ENCODE measurements at regions not wholly inside any gene's neighbourhood (a gene's known extent, or its start where the extent isn't known, plus 50 kb on each side); places are given as distances from the start of the nearest gene placed in this dataset.

DNA sequence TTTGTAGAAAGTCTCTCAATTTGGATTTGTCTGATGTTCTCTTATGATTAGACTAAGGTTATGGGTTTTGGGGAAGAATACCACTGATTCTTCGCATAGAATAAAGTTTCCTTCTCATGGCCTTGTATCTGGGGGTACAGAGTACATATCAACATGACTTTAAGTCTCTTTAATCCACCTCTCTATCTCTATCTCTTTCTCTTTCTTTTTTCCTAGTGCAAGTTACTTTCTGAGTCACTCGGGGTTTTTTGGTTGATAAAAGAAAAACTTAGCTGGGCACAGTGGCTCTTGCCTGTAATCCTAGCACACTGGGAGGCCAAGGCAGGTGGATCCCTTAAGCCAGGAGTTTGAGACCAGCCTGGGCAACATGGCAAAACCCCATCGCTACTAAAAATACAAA lies 100.1 kb upstream of the MAP4K3 start:
- DNase-seq (ENCODE audit: low spot score) = no peak

DNA sequence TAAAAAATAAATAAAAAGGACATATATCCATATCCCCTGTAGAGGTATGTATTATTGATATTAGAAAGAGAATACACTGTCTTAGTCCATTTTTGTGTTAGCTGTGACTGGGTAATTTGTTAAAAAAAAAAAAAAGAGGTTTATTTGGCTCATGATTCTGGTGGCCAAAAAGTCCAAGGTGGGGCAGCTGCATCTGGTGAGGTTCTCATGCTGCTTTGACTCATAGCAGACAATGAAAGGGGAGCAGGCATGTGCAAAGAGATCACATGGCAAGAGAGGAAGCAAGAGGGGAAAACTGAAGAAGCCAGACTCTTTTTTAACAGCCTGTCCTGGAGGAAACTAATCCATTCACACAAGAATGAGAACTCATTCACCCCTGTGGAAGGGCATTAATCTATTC lies 101.6 kb upstream of the MAP4K3 start:
- DNase-seq (ENCODE audit: low spot score) = no peak

DNA sequence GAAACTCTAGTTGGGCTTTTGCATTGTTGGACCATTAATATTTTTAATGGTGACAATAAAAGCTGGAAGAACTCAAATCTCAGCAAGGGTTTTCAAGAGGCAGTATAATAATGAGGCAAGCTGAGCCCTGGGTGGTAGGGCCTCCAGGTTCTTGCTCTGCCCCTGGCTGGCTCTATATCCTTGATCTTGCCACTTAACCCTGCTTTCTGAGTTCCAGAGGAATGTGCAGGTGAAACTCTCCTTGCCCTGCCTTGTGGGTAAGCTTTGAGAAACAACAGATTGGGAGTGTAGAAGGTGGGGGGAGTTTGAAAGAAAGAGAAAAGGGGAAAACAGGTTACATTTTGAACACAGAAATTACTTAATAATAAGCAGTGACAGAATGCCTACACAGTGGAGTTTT lies 103.3 kb upstream of the MAP4K3 start:
- DNase-seq (ENCODE audit: low spot score) = no peak

DNA sequence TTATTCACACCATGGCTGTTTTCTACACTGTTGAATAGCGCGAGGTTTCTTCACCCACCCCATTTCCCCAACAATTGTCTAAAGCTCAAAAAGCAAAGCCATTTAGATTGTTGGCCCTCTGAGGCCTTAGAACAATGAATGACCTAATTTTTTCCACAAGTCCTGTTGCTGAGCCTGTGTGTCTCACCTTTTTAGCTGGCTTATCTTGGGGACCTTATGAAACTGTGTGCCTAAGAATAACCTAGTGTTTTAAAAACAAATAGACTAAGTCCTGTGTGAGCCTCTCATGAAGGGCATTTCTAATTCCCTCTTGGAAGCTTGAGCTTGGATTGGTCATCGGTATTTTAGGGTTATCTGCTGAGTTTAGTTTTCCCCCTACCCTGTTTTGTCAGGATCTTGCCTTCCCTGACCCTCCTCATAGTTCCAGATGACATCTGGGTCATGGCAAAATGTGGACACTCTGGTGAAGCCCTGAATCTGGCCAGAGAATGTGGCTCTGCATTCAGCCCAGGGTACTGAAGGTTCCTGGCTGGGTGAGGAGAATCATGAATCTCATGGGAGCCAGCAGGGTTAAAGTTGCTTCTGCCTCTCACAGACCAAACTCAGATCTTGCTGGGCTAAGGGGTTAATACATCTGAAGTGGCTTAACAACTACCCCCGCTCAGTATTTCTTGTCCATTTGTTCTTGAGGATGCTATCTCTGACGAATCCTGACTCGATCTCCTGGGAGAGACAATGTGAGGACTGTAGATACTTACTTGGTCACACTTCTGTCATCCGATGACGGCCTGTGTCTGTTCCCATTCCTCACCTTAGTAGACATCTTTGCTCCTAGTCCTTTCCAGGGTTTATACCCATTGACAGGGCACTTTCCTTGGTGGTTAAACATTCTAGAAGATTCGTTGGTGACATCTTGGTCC lies 104.2 kb upstream of the MAP4K3 start:
- DNase-seq (ENCODE audit: low spot score) = no peak

DNA sequence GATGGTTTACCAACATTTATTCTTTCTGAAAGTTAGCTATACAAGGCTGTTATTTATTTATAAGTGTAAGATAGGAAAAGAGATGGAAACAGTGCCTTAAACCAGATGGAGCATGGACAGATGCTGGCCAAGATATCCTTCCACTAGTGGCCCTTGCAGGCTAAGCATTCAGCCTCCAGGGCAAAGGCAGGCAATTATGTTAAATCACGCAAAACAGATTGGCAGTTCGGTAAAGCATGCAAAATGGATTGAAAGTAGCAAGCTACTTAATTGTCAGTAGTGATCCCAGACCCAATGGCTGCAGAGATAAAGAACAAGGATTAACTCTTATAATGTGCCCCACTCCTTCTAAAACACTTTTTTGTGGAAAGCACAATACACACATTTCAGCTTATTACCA lies 105.4 kb upstream of the MAP4K3 start:
- DNase-seq (ENCODE audit: low spot score) = no peak

DNA sequence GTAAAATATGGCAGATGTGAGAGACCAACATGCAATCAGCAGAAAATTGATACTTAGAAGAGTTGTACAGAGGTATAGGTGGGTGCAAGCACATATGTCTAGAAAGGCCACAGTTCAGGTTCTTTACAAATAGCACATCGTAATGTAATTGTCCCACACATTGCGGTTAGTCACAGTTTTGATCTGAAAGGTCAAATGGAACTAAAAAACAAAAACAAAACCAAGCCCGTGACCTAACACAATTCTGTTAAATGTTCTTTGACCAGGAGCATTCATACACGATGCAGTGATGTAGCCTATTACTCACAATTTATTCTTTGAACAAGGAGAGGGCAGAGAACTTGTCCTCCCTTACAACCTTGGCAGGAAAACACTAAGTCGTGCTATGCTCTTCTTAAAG lies 108.9 kb upstream of the MAP4K3 start:
- DNase-seq (ENCODE audit: low spot score) = no peak

DNA sequence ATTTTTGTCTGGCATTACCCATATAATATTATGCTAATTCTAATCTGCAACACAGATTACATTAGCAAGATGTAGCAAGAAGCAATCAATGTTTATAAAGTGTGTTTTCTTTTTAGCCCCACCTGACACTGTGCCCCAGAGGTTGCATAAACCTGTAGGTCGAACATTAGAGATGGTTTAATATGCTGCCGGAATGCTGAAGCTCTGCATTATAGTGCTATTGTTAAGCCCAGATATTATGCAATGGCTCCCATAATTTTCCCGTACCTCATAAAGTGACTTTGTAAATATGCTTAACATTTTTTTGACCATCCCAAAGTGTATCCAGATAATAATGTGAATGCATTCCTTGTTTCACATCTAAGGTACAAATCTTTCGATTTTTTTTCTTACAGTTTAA lies 109.3 kb upstream of the MAP4K3 start:
- DNase-seq (ENCODE audit: low spot score) = no peak

DNA sequence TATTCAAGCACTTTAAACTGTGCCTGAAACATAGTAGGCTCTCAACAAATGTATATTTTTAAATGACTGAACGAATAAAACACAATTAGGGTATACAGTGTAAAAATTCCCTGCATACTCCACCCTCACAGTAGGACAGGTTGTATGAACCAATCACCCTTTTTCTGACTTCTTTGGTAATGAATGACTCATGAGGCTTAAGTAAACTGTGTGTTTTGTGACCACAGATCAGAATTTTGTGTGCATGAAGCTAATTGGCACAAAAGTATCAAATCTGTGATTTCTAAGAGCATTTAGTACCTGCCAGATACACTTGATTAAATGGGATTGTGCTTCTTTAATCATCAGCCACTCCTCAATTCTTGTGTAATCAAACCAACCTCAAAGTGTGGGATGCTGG lies 109.9 kb upstream of the MAP4K3 start:
- no peak for DNase-seq (ENCODE audit: low spot score)

DNA sequence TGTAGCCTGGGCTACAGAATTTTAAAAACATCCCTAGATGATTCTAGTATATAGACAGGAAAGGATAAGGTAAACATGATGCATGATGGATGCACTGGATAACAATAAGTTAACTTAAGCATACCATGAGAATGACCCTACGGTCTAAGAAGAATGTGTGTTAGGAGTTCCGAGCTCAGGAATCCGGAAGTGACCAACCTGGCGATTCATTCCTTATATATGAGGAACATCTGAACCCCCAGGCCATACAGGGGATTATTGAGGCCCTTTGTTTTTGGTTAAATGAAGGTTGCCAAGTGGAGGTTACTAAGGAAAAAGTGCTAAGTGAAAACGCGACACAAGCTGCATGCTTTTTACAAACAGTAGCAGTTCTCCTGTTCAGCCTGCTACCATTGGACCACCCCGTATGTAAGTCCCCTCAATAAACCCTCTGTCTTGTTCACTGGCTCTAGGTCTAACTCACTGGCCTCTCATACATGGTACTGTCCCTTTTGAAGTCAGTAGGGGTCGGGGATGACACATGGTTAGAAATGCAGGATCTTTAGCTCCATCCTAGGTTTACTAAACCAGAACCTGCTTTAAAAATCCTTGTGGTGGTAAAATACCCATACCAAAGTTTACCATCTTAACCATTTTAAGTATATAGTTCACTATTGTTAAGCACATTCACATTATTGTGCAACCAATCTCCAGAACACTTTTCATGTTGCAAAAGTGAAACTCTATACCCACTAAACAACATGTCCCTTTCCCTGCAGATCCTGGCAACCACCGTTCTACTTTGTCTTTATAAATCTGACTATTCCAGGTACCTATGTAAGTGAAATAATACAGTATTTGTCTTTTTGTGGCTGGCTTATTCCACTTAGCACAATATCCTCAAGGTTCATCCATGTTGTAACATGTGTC lies 111.0 kb upstream of the MAP4K3 start:
- no peak for DNase-seq (ENCODE audit: low spot score)

DNA sequence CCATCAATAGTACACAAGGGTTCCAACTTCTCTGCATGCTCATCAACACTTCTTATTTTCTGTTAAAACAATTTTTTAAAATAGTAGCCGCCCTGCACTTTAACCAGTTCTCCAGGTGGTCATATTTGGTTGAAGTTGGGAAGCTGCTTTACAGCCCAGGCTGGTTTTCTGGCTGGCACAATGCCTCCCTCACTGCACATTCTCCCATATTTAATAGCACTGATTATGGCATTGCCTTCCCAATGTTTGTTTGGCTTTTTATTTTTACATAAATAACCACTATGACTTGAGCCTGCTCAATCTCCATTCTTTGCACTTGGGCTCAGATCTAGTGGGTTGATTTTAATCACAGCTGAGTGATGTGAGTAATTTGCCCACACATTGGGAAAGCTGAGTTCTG lies 111.9 kb upstream of the MAP4K3 start:
- DNase-seq (ENCODE audit: low spot score) = no peak

DNA sequence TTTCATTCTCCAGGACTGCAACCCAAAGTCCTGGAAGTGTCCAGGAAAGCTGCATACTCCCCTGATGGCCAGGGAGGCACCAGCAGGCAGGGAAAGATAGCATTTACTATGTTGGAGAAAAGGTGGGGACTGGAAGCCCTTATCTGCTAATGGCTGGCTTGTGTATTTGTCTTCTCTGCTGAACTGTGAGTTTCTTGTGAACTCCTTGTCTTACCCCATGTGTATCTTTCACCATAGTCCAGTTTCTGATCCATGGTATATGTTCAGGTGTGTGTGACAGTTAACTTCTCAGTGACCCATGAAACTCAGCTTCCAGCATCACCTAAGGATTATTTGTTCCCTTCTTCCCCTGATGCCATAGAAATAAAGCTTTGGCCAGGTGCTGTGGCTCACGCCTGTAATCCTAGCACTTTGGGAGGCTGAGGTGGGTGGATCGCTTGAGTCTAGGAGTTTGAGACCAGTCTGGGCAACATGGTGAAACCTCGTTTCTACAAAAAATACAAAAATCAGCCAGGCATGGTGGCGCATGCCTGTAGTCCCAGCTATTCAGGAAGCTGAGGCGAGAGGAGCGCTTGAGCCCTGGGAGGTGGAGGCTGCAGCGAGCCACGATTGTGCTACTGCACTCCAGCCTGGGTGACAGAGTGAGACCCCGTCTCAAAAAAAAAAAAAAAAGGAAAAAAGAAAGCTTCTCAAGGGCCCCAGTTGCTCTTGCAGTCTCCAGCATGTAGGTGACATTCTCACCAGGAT lies 112.8 kb upstream of the MAP4K3 start:
- DNase-seq (ENCODE audit: low spot score) = no peak

DNA sequence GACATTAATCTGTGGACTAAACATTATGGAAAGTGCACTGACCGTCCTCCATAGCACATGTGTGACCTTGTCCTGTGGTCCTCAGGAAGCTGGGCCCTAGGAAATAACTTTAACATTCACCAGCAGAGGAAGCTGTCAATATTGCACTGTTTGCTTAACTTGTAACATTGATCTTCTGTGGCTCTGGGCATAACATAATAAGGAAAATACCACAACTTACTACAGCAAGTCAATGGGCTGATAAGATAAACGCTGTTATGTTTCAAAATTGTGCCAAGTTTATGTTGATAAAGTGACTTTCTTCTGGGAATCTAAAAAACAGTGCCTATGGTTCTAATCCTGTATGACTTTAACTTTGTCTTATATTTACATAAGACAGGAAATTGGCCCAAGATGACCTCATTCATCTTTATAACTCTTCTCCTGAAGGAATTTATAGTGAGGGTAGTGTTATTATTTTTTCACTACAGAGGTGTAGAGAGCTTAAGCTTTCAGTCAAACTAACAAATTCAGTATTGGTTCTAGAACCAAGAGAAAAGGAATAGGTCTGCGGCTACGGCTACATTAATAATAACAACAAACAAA lies 113.7 kb upstream of the MAP4K3 start:
- DNase-seq (ENCODE audit: low spot score) = no peak

DNA sequence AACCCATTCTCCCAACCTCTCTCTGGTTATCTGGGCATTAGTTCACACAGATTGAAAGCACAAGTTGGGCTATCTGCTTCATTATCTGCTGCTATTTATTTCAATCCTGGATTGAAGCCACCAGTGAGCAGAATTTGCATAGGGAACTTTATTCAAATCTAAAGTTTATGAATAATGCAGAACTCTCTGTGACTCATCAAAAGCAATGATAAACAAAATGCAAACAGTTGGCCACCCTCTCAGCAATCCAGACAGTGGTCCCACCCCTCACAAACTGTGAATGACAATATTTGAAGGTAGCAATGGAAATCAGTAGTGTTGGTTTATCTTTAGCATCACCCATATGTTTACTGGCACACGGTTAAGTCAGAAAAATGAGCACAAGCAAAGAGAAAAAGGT lies 106.8 kb upstream of the TMEM178A start:
- DNase-seq (ENCODE audit: low spot score) = no peak

DNA sequence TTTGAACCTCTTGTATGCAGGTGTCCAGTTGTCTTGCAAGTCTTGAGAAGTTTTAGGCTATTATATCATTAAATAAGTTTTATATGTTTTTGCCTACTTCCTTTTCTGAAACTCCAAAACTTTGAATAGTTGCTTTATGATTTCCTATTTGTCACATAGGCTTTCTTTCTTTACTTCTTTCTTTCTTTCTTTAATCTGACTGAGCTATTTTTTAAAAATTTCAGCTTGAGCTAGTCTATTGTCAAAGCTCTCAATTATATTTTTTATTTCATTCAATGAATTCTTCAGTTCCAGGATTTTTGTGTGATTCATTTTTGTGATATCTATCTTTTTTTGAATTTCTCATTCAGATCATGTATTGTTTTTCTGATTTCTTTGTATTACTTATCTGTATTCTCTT lies 102.1 kb upstream of the TMEM178A start:
- no peak for DNase-seq (ENCODE audit: low spot score)

DNA sequence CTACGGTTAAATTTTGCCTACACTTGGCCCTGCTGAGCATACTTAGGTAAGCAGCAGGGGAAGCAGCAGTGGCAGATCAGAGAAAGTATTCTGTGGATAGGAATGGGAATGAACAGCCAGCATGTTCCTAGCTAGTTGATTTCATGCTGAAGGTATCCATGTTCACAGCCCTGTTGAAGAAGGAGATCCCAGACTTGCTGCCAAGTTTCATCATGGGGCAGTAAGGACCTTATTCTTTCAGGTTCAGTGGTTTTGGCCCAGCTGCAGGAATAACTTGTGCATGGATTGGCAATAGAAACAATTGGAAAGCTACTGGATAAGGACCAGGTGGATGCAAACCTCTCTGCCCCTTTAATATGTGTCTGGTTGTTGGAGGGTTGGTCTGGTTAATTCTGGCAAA lies 98.2 kb upstream of the TMEM178A start:
- no peak for DNase-seq (ENCODE audit: low spot score)

DNA sequence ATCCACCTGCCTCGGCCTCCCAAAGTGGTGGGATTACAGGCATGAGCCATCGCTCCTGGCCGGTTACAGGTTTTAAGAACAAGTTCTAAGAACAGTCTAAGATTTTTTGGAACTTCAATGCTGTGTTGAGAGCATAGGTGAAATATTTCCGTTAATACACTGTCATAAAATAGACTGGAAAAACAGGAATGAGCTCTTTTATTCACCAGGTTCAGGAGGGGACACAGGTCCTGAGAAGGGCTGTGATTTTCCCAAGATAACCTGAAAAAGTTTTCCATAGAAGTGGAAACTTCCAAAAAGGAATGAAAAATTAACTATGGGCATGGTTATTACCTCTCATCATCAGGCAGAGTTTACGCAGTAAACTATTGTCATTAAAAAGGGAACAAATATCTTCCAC lies 97.6 kb upstream of the TMEM178A start:
- DNase-seq (ENCODE audit: low spot score) = no peak

DNA sequence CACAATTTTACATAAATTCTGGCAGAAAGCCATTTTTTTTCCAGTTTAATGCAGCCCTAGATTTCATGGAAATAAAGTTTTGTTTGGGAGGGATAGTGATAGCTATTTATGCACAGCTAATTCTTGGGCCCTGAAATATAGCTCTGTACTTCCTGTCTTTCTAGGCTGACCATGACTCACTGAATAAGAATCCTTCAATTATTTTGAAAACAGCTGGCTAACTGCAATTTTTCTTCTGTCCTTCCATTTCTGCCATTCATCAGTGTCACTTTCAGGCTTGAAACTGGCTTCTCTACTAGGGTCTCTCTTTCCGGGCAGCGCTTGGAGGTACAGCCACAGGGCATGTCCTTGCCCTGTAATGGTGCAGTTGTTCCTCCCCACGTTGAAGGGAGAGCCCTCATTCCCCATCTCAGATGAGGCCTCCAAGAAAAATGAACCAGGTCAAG lies 97.1 kb upstream of the TMEM178A start:
- no peak for DNase-seq (ENCODE audit: low spot score)

DNA sequence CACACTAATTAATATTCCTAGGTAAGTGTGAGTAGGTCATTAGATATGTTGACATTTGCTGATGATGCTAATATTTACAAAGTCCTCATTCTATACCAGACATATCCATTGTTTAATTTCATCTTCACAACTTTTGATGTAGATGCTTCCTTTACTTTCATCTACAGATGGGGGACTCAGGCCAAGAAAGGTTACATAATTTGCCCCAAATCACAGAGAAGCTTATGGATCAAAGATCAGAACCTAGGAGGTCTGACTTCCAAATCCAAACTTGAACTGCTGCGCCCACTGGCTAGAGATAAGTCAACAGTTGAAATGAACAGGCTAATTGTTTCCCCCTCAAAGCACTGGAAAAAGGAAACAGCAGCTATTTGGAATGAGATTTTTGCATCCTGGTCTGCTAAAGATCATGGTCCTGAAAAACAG lies 95.6 kb upstream of the TMEM178A start:
- DNase-seq (ENCODE audit: low spot score) = no peak

DNA sequence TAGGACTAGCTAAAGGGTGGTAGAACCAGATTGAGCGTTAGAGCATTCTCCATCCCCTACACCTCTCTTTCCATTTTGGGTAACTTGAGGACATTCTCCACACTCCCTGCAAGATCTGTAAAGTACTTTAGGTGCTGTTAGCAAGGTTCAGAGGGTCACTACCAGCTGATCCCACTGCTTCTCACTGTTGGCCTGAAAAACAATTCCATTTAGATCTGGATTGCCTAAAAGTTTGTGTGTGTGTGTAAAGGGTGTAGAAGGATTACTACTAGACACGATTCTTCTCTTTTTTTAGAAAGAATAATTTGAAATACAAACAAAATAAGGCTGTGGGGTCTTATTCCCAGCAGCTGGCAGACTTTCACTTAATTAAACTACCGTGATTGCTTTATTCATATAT lies 95.1 kb upstream of the TMEM178A start:
- DNase-seq (ENCODE audit: low spot score) = no peak

DNA sequence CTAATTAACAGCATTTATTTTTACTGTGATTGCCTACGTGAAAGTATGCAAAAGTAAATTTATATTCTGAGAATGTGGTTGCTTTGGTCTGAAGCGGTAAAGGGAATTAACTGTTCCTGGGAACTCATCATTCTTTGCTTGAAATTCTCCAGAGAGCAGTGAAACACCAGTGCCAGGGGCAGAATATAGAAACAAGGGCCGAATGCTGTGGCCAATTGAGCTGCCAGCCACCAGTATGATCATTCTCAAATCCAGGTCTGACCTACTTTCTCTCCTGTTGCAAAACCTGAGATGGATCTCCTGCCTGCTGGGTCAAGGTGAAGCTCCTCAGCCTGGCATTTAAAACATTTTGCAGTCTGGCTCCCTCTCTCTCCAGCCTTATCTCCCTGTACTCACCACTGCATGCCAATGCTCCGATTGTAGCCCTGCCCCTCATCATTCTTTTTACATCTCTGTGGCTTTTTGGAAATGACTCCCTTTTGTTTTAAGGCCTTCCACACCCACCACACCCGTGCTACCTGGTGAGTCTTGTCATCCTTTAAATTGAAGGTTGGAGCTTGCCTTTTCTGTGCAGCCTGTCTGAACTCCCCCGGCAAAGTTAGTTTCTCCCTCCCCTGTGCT lies 94.5 kb upstream of the TMEM178A start:
- DNase-seq (ENCODE audit: low spot score) = peak; percentile 95

DNA sequence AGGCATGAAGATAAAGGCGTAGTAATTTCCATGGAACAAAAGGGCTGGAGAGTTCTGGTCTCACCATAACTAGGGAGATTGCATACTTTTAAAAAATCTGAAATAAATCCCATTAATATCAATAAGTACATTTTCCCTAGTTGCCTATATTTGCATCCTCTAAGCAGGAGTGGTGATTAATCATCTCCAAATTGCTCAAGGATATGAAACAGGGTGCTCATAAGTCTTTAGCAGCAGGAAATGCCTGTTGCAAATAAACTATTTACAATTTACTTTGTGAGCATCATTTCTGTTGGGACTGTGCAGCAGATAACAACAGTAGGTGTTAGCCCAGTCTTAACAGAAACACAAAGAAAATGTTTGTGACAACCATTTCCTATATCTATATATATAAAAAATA lies 92.4 kb upstream of the TMEM178A start:
- no peak for DNase-seq (ENCODE audit: low spot score)
